ENCODE measurements at regions not wholly inside any gene's neighbourhood (a gene's known extent, or its start where the extent isn't known, plus 50 kb on each side); places are given as distances from the start of the nearest gene placed in this dataset.

- no peak for TF ChIP-seq CTCF (IDR thresholded peaks at IDR 0.05; ENCODE audit: low read depth, low read length)
- TF ChIP-seq EZH2phosphoT487 (IDR thresholded peaks at IDR 0.05; ENCODE audit: low read depth), result no peak
These were observed 273.0 kb upstream of the SMC2 start for GRCh38 chr9:103821115-103821514.

Measured in OCI-LY3 (cell line).